IPS DF 19.7 (cell line): ENCODE measurements at regions not wholly inside any gene's neighbourhood (a gene's known extent, or its start where the extent isn't known, plus 50 kb on each side); places are given as distances from the start of the nearest gene placed in this dataset.
"Not testable (repeated sequence)": the region's sequence is repeated elsewhere in the genome, so short reads cannot be mapped to it uniquely, and the experiment has no call there.

Source experiments
- DNase-seq: peaks from one replicate; pipeline ENCODE4 v3.0.0-alpha.2; 2013; ENCODE audit warnings: low read depth, low spot score

DNA sequence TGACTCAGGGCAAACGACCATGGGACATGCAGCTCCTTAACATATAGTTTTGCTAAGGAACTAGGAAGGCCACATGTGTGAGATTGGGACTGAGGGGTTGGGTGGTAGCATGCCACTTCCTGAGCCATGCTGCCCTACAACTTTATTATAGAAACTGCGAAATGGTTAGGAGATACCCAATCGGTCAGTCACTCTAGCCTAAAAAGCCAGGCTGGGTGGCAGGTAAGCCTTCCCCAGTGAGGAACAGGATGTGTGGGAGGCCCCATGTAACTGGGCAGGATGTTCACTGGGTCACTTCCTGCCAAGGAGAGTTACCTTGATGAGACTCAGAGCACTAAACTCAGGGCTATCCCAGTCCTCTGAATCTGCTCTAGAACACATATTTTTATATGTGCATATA lies 123.5 kb downstream of the MAP3K7 start:
- DNase-seq, result no peak

DNA sequence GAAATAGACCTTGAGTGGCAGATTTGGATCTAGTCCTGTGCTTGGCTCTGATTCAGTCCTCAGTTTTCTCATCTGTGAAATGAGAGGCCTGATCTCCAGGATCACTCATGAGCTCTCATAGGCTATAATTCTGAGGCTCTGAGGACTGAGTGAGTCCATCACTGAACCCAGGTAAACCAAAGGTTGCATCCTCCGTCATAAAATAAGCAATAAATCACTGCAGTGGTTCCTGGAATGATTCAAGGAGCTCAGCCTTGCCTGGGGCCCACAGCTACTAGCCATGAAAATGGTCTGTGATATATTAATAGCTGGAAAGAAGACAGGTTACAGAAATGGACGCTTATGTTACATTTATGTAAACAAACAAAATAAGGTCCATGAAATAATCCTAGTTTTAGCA lies 124.8 kb downstream of the MAP3K7 start:
- no peak for DNase-seq

DNA sequence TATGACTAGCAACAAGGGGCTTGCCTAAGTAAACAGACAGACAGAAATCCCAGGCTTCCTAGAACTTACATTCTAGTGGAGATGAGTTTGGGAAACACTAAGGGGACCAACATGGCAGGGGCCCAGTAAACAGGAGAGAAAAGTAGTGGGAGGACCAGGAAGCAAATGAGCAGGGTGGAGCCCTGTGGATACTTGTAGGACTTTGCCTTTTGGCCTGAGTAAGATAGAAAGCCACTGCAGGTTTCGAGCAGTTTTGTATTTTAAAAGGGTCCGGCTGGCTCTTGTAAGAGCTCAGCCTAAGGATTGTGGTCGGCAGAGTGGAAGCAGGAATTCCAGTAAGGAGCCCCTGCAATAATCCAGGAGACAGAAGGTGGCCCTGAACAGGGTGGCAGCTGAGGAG lies 125.5 kb downstream of the MAP3K7 start:
- DNase-seq, result no peak

DNA sequence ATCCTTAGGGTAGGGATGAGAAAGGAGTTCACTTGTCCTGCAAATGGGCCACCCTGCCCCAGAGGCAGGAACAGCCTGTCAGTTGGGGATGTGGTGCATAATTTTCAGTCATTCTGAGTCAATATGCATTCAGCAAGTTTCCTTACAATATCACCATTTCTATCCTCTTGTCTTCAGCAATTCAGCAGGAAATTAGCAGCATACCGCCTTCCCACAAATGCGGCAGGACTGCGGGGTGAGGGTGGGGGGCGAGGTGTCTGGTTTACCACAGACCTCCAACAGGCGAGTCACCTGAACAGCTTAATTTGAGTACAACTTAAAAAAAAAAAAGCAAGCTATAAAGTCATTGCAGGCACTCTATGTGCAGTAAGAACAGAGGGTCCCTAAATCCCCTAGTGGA lies 126.8 kb downstream of the MAP3K7 start:
- DNase-seq, result no peak

DNA sequence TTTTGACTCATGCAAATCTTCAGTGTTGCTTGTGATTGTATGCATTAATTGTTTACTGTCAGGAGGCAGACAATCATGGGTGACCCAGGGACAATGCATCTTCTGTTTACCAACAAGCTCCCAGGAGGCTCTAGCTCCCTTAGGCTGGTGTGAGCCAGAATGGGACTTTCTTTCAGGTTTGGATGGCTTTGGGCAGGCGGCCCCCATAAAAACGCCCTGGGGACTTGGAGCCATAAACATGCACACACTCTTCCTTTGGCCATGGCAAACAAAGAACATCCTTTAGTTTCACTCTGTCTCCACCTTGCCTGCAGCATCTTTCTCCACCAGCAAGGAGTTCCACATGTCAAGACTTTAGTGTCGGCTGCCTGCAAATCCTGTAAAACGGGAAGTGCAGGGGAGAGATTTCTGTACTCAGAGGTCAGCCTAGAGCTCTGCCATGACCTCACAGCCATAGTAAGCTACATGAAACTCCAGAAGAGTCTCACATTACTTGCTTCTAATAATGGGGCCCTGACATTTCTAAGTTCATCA lies 127.6 kb downstream of the MAP3K7 start:
- DNase-seq, result no peak

DNA sequence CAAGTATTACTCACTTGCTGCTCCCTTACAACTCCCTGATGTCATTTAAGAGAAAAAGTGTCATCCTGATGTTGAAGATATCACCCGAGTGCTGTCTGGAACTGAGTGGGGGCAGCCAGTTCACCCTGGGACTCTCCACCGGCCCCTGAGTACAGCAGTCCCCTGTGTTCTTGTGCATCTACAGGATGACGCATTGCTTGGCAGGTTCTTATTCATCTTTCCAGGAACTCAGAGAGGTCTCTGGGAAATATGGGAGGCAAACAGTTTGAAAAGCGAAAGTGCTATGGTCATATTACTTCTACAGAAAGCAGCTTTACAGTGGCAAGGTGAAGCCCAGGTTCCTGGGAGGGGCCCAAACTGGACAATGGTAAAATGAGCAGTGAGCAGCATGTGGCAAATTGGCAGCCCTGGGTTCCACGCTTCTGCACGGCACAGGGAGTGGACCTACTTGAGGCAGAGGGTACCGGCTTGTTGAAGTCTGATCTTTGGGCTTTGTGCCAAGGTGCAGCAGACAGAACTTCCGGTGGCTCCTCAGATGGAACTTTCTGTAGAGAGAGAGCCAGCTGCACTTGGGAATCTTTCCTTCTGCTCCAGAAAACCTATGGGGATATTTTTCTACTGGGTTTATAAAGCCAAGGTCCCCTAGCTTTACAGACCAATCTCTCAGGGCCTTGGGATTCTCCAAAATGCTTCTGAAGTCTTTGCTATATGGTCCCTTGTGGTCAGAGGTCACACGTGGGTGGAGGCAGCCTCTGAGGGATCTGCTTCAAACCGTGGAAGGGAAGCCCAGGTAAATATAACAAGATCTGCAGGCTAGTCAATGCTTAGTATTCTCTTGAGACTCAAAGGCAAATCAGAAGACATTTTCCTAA lies 128.3 kb downstream of the MAP3K7 start:
- DNase-seq, result no peak

DNA sequence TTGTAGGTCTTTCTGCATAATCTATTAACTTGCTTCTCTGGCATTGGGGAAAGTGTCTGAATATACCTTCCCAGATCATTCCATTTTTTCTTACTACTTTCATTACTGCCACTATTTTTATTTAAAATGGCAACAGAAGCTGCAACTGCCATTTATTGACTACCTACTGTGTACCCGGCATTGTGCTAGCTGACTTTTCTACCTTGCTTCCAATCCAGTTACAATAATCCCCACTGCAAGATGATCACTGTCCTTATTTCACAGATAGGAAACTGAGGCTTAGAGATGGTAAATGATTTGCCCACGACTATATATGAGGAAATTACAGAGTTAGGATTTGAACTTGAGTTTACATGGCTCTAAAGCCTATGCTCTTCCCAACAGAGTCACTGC lies 129.0 kb downstream of the MAP3K7 start:
- no peak for DNase-seq

DNA sequence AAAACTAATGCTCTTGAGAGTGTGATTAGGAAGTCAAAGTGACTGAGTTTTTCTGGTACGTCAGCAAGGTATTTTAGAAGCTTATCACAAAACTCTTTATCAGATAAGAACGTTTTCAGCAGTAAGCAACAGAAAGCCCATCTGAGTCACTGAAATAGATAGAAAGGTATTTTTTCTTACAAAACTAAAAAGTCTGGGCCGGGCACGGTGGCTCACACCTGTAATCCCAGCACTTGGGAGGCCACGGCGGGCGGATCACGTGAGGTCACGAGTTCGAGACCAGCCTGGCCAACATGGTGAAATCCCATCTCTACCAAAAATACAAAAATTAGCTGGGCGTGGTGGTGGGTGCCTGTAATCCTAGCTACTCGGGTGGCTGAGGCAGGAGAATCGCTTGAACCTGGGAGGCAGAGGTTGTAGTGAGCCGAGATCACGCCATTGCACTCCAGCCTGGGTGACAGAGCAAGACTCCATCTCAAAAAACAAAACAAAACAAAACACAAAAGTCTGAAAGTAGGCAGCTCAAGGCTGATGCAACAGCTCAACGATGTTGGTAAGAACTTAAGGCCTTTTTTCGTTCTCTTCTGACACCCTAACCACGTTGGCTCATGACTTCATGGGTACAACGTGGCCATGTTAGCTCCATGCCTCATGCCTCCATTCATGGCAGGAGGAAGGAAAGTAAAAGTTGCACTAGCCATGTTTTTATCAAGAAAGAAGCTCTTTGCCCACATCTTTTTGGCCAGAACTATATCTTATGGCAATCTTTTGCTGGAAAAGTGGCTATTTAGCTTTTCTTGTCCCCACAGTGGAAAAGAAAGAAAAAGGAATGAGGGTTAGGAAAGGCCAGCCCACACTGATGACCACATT lies 129.6 kb downstream of the MAP3K7 start:
- not testable (repeated sequence) for DNase-seq

DNA sequence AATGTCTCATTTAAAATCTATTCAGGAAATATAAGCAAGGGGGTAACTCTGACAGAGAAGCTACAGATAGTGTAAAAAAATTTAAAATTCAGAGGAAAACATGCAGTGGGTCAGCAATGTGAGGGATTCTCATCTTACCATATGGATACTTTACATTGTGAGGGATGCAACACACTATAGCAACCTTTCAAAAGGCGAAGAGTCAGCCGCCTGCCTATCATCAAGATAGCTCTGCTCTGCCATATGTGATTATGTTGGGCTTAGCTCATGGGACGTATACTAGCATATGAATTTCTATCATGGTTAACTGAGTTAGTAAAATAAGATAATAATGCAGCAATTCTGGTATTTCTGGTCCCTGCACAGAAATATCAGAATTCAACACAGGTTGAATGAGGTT lies 130.9 kb downstream of the MAP3K7 start:
- no peak for DNase-seq

DNA sequence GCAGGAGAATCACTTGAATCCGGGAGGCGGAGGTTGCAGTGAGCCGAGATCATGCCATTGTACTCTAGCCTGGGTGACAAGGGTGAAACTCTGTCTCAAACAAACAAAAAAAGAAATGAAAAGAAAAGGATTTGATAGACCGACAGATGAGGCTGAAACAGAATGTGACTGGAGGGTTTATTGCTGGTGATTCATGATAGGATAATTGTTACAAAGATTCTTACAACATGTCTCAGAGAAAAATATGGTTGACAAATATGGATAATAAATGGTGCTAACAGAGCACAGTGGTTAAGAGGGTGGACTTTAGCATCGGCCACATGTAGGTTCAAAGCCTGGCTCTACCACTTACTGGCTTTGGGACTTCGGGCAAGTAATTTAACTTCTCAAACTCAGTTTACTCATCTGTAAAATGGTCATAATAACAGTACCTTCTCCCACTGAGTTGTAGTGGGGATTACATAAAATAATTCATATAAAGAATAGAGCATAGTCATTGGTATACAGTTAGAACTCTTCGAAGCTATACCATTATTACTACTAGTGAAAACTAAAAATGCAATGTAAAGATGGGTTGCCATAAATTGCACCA lies 131.9 kb downstream of the MAP3K7 start:
- DNase-seq, result no peak

DNA sequence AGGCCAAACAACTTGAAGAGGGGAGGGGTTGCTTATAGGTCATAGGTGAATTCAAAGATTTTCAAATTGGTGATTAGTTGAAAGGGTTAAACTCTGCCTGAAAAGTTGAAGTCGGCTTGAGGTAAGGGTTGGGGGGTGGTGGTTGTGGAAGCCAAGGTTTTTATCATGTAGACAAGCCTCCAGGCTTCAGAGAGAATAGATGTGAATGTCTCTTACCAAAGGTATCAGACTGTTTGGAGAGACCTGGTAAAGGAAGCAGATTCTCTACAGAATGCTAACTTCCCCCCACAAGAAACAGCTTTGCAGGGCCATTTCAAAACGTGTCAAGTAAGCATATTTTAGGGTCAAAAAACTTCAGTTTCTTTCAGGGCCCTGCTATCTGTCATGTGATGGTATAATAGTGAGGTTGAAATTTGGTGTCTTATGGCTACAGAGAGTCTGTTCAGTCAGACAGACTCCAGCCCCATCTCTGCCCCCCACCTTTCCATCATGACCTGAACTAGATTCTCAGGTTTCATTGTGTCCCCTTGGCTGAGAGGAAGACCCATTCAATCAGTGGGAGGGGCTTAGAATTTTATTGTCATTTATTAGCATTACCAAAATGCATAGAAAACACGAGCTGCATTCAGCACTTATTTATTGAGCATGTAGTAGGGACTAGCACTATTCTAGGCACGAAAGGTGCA lies 136.5 kb downstream of the MAP3K7 start:
- no peak for DNase-seq

DNA sequence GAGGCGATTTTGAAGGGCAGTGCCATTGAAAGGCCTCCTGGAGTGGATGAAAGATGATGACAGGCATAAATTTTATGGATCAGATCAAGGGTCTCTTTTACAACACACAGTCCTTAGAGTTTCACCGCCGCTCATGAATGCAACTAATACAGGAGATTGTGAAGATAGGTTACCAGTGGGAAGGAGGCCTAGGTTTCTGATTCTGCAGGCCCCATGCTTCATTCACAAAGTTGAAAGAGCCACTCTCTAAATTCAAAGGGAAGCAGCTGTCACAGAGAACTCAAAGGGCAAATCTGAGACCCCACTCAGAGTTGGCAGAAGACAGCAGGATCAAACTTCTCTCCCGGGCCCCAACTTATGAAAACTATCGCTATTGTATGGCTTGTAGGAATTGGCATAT lies 137.6 kb downstream of the MAP3K7 start:
- DNase-seq, result no peak

DNA sequence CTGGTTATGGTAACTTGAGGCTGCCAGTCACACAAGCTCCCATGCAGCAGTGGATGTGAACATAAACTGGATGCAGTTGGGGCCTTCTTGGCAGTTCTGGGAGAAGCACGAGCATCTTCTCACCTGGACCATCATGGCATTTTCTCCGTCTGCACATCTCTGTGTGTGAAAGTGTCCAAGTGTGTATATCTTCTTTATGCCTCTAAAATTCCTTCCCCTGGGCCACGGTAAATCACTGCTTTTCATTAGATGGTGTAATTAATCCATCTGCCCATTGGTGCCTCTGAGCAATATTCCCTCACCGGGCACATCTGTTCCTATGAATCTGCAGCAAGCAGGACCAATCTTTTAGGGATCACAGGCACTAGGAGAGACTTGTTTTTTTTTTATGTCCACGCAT lies 138.0 kb downstream of the MAP3K7 start:
- no peak for DNase-seq

DNA sequence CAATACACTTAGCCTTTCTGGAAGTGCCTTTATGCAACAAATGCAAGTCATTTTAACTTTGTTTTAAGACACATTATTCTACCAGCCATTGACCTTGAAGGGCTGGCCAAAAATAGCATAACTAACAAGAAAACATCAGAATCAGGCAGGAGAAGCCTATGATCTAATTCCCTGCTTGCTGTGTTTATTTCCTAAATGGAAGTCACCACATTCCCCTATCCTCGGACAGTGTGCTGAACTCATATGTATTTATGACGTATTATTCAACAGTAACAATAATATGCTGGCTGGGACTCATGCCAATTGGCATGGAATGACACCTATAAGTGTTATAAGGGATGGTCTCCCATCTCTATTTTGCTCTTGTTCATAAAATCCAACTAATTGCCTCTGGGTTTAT lies 140.7 kb downstream of the MAP3K7 start:
- DNase-seq, result no peak

DNA sequence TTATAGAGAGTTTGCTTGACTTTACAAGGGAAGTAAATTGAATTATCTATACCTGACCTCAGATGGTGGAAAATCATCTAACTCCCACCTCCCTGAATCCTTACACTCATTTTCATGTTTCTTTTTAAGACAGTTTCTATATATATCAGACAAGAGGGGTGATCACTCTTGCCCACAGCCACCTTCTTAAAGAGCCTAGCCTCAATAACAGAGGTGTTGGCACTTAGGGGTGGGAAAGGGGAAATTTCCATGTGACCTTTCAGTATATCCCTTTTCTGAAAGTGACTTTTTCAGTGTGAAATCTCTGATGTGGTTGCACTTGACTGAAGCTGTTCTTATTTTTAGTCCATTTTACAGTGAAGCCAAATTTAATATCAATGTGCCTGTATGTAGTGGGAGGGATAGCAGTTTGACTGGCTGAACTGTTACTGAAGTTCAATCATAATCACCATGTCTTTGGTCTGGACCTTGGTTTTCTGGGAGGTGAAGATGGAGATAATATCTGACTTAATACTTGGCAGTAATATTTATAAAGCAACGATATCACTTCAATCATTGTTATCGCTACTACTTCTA lies 141.3 kb downstream of the MAP3K7 start:
- no peak for DNase-seq

DNA sequence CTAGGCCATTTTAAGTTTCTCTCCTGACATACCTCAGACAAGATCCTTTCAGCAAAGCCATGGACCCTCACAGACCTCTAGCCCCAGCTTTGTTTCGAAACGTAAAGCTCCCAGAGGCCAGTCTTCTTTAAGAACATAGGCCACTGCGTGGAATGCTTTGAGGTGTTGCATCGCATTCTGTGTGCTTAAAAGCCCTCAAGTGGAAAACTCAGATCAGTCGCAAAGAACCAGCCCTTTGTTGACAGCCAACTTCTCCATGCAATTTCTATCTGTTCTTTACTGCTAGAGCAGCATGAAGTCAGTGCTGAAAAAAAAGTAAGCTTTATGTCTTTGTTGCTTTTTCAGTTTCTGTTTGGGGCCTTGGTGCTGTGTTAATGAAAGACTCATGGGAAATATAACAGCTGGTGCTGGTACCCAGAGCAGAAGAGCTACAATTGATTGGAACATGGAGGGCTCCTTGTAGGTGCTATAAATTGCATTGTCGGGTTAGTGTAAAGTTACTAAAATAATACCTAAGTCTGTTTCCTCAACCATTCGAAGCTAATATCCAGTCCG lies 142.6 kb downstream of the MAP3K7 start:
- no peak for DNase-seq

DNA sequence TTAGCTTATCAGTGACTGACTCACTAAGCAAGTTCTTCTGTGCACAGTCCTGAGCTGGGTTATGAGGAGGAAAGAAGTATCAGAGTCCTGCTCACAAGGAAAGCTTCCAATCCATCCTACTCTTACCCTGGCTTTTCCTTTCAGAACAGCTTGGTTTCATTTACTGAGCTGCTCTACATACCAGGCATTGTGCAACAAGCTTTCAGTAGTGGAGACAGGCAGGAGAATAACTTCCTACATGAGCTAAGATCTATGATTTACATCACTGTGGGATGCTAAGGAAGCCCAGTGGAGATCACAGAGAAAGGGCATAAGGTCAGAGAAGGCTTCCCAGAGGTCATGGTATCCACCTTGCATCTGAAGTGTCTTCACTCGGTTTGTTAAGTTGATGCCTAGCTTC lies 144.5 kb downstream of the MAP3K7 start:
- no peak for DNase-seq

DNA sequence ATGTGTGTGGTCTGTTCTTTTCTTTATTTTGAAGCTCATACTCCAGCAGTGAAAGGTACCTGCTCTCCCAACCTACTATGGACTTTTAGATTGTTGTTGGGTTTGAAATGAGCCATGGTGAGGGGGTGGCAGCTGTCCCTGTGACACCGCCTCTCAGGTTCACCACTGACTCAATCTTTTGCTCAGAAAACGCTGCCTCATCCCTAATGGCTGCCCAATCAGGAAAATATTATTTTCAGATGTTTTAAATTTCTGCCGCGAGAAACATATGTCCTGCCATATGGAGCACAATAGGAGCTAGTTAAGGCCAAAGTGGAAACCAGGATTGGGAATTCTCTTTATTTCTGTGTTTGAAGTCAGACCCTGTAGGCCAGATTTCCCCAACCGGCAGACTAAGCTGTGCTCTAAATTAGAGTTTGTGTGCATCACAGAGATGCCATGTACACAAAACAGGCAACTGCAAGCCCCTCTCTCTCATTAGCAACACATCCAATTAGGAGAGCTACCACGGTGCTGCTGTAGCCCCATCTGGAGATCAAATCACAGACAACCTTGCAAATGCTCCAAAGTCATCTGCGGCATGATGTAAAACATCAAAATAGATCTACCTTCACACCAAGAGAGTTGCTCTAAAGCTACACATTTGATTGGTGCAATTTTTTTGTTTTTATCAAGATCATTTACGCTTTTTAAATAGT lies 144.1 kb upstream of the BACH2 start:
- no peak for DNase-seq

DNA sequence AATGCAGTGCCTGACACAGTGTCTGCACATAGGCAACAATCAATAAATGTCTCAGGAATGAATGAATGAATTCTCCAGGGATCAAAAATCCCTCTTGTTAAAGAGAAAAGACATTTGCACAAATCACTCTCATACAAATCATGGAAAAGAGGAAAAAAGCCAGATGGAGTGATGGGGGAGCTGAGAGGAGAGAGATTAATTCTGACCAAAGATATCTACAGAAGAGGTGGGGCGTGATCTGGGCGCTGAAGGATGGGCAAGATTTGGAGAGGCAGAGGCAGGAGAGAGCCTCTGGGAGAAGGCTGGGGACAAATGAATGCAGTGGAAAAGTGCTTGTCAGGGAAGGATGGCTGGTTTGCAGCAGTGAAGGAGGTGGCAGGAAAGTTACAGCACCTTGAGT lies 142.9 kb upstream of the BACH2 start:
- DNase-seq, result no peak

DNA sequence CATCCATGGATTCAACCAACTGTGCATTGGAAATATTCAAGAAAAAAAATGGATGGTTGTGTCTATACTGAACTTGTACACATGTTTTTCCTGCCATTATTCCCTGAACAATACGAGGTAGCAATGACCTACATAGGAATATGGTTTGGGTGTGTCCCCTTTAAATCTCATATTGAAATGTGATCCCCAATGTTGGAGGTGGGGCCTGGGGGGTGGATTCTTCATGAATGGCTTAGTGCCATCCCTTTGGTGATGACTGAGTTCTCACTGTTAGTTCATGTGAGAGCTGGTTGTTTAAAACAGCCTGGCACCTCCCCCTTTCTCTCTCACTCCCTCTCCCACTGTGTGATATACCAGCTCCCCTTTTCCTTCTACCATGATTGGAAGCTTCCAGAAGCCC lies 139.8 kb upstream of the BACH2 start:
- no peak for DNase-seq
